Testis (tissue), 2 donors: ENCODE measurements at regions not wholly inside any gene's neighbourhood (a gene's known extent, or its start where the extent isn't known, plus 50 kb on each side); places are given as distances from the start of the nearest gene placed in this dataset.

Source experiments
- DNase-seq: peaks from one replicate; pipeline ENCODE4 v3.0.0-alpha.2; 2019
- H3K27ac ChIP-seq, 2 donors: fragments of 200-600 bp; sonication (generic); one replicate each; pipeline ENCODE4 v1.5.1; 2019
- H3K27me3 ChIP-seq: fragments of 200-600 bp; sonication (generic); one replicate; pipeline ENCODE4 v1.5.1; 2019
- H3K36me3 ChIP-seq: fragments of 200-600 bp; sonication (generic); one replicate; pipeline ENCODE4 v1.5.1; 2017; ENCODE audit warnings: low read depth; ENCODE audit errors: missing control alignments
- H3K4me1 ChIP-seq: fragments of 200-600 bp; sonication (generic); one replicate; pipeline ENCODE4 v1.5.1; 2019
- H3K4me3 ChIP-seq, 2 donors: fragments of 200-600 bp; sonication (generic); one replicate each; pipeline ENCODE4 v1.5.1; 2017 to 2019
- H3K9me3 ChIP-seq: fragments of 200-600 bp; sonication (generic); one replicate; pipeline ENCODE4 v1.5.1; 2017
- POLR2A ChIP-seq: fragments of 450-650 bp; IDR thresholded peaks from one replicate; pipeline ENCODE4 v1.6.1; 2017; ENCODE audit warnings: antibody characterized with exemption, mild to moderate bottlenecking, moderate library complexity
- WGBS, 2 donors: methylation state at CpG; one replicate each; pipeline ENCODE4 v1.1.5; 2018; 5-methylcytosine and 5-hydroxymethylcytosine counted together
- intact Hi-C: fragments of 100-400 bp; cut with DNase I; formaldehyde crosslinking; loops from one replicate; pipeline ENCODE4 v1.15.1; 2023; ENCODE audit warnings: low total_unique reads
- TF ChIP-seq, protein P1 (sequence below), 3 experiments: fragments of 450-650 bp in 2 of 3; fragments of 200-600 bp in 1 of 3; sonication (generic) in 1 of 3; IDR thresholded peaks; one replicate each; pipeline ENCODE4 v1.5.1; 2016 to 2019; ENCODE audit warnings: antibody characterized with exemption in 3 of 3, mild to moderate bottlenecking in 2 of 3, moderate library complexity in 1 of 3

DNA sequence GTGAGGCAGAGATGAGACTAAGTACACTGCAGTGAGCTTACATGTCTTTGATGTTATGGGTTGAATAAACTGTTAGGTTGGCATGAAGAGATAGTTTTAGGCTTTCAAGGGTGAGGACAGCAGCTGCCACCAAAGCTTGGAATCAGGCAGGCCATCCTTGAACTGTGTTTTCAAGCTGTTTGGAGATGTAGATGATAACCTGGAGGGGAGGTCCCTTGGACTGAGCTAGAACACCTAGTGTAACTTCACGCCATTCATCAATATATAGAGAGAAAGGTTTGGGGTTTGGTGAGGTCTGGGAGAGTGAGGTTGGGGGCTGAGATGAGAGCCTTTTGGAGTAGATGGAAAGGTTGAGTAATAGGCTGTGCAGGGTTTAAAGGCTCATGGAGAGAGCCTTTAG, 2447.0 kb downstream of the TP53TG3F start:
- intact Hi-C loops = no loop called here
- H3K4me3 ChIP-seq = no peak overlapping the region
- H3K4me1 ChIP-seq = no peaks in the 10 kb centered on the region
- no peak overlapping the region for H3K27ac ChIP-seq
- no peak for DNase-seq
- TF ChIP-seq, protein P1, sequence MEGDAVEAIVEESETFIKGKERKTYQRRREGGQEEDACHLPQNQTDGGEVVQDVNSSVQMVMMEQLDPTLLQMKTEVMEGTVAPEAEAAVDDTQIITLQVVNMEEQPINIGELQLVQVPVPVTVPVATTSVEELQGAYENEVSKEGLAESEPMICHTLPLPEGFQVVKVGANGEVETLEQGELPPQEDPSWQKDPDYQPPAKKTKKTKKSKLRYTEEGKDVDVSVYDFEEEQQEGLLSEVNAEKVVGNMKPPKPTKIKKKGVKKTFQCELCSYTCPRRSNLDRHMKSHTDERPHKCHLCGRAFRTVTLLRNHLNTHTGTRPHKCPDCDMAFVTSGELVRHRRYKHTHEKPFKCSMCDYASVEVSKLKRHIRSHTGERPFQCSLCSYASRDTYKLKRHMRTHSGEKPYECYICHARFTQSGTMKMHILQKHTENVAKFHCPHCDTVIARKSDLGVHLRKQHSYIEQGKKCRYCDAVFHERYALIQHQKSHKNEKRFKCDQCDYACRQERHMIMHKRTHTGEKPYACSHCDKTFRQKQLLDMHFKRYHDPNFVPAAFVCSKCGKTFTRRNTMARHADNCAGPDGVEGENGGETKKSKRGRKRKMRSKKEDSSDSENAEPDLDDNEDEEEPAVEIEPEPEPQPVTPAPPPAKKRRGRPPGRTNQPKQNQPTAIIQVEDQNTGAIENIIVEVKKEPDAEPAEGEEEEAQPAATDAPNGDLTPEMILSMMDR (IDR thresholded peaks at IDR 0.05) = no peak
- no peak for TF ChIP-seq POLR2A
- H3K9me3 ChIP-seq = no peaks in the 10 kb centered on the region
- WGBS, 2 donors = 55 to 76% methylated on average over 1 of the region's 1 CpG
- no peaks in the 10 kb centered on the region for H3K27me3 ChIP-seq
- no peaks in the 10 kb centered on the region for H3K36me3 ChIP-seq

DNA sequence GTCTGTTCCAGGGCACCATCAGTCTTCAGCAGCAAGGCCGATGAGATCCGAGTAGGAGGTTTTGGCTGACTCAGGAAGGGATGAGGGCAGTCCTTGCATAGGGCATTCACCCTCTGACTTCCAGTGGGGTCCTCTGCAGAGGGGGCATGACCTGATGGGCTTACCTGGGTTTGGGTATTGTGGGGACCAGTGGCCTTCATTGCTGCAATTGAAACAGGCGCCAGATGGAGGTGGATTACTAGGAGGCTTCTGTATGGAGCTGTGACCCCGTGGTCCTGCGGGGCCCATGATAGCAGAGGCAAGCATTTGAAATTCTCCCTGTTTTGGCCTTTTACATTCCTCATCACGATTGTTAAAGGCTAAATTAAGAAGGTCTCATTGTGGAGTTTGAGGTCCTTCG, 2448.7 kb downstream of the TP53TG3F start:
- Histone ChIP-seq H3K4me1 (no peaks in the 10 kb centered on the region), H3K27me3 (no peaks in the 10 kb centered on the region), H3K4me3 (no peak overlapping the region), H3K36me3 (no peaks in the 10 kb centered on the region), H3K27ac (no peak overlapping the region), H3K9me3 (no peaks in the 10 kb centered on the region)
- 59 to 66% methylated on average over 7 of the region's 7 CpGs for WGBS, 2 donors
- no peak for TF ChIP-seq POLR2A
- TF ChIP-seq, protein P1 (IDR thresholded peaks at IDR 0.05) = no peak
- intact Hi-C loops = no loop called here
- no peak for DNase-seq

DNA sequence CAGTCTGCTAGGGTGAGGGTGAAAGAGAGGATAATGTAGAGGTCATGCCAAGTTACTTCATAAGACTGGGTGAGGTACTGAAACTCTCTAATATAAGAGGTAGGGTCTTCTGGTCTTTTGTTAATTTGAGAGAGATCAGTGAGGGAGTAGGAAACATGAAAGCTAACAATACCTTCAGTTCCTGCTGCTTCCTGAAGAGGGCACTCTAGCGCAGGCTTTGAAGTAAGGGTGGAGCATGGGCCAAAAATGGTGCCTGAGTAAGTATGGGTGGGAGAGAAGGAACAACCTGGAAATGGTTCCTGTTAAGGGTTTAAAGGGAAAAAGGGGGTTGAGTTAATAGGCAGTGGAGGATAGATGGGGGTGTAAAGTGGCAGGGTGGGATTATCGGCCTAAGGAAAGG, 2449.5 kb downstream of the TP53TG3F start:
- no peak overlapping the region for H3K27ac ChIP-seq
- intact Hi-C loops = no loop called here
- H3K4me3 ChIP-seq = no peak overlapping the region
- no peaks in the 10 kb centered on the region for H3K27me3 ChIP-seq
- no peaks in the 10 kb centered on the region for H3K9me3 ChIP-seq
- peak; percentile 42 for DNase-seq
- H3K4me1 ChIP-seq = no peaks in the 10 kb centered on the region
- TF ChIP-seq, protein P1 (IDR thresholded peaks at IDR 0.05) = peak in 2 of 3 experiments; percentile 24 to 46
- TF ChIP-seq POLR2A = no peak
- WGBS, 2 donors = 38 to 54% methylated on average over 2 of the region's 2 CpGs
- H3K36me3 ChIP-seq = no peaks in the 10 kb centered on the region

DNA sequence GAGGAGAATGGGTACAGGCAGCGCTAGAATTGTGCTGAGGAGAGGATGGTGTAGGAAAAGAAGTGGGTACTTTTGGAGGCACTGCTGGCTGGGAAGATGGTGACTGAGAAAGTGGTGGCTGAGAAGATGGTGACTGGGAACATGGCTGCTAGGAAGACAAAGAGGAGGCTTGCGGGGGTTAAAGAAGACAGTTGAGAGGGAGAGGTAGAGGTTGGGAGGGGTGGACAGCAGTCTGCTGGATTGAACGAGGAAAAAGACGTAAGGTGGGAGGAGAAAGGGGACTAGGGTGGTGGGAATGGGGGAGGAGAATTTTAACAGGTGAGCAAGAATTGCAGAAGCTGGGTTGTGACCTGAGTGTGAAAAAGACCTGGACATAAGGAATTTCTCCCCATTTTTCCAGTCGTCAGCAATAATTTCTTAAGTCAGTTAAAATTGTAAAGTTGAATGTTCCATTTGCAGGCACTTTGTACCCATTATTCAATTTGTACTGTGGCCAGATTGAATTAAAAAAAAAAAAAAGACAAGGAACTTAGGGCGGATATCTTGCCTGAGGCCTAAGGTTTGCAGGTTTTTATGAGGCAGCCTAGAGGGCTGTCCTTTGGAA, 2450.0 kb downstream of the TP53TG3F start:
- 69 to 77% methylated on average over 6 of the region's 6 CpGs for WGBS, 2 donors
- no peaks in the 10 kb centered on the region for H3K36me3 ChIP-seq
- no peaks in the 10 kb centered on the region for H3K4me1 ChIP-seq
- H3K4me3 ChIP-seq = no peak overlapping the region
- intact Hi-C loops = no loop called here
- H3K9me3 ChIP-seq = no peaks in the 10 kb centered on the region
- no peak for DNase-seq
- H3K27me3 ChIP-seq = no peaks in the 10 kb centered on the region
- TF ChIP-seq, protein P1 (IDR thresholded peaks at IDR 0.05) = no peak
- TF ChIP-seq POLR2A = no peak
- H3K27ac ChIP-seq = no peak overlapping the region

DNA sequence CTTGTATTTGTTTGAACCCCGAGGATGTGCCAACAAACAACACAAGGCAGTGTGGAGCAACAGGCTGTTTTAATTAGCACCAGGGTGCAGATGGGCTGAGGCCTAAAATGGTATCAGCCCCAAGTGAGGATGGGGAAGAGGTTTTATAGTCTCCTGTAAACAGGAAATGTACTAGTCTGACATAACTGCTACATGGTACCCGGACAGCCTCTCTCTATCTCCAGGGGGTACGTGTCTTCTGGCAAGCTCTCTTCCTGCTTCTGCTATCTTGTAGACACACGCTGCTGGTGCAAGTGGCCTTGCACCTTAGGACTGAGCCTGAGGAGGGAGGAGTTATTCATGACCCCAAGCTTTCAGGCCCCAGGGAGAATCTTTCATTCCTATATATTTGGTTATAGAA, 2451.0 kb downstream of the TP53TG3F start:
- Histone ChIP-seq H3K36me3 (no peaks in the 10 kb centered on the region), H3K9me3 (no peaks in the 10 kb centered on the region), H3K27me3 (no peaks in the 10 kb centered on the region), H3K4me1 (no peaks in the 10 kb centered on the region), H3K27ac (no peak overlapping the region), H3K4me3 (no peak overlapping the region)
- no peak for DNase-seq
- intact Hi-C loops = no loop called here
- no peak for TF ChIP-seq POLR2A
- TF ChIP-seq, protein P1 (IDR thresholded peaks at IDR 0.05) = no peak
- WGBS, 2 donors = 47 to 78% methylated on average over 4 of the region's 4 CpGs
